ENCODE measurements at regions not wholly inside any gene's neighbourhood (a gene's known extent, or its start where the extent isn't known, plus 50 kb on each side); places are given as distances from the start of the nearest gene placed in this dataset.

- TF ChIP-seq ETS1 (IDR thresholded peaks at IDR 0.05) (no peak), EZH2 (IDR thresholded peaks at IDR 0.05; ENCODE audit: low read depth, unreplicated experiment) (no peak), JUNB (IDR thresholded peaks at IDR 0.05; ENCODE audit: unreplicated experiment) (no peak), EZH2phosphoT487 (IDR thresholded peaks at IDR 0.05; ENCODE audit: unreplicated experiment) (no peak), NANOG (IDR thresholded peaks at IDR 0.05; ENCODE audit: borderline replicate concordance) (no peak), POLR2AphosphoS5 (IDR thresholded peaks at IDR 0.05; ENCODE audit: low read depth) (no peak), CREB1 (CRISPR knock-in tag; IDR thresholded peaks at IDR 0.05; ENCODE audit: low read depth) (no peak), CTCF (conservative IDR thresholded peaks at IDR 0.05; ENCODE audit: low read depth in 2 of 2) (no peak)
Measured at GRCh38 chr16:76123966-76124365, 153.2 kb upstream of the CNTNAP4 start (continued).

- H3K36me3 ChIP-seq (ENCODE audit: insufficient read depth): no peaks in the 10 kb centered on the region
- DNase-seq (ENCODE audit: low spot score): no peak
- Mint-ChIP-seq H3K27me3 (ENCODE audit: insufficient read depth, low read depth, poor library complexity) (no peaks in the 10 kb centered on the region), H3K4me1 (no peaks in the 10 kb centered on the region), H3K27ac (no peak overlapping the region), H3K36me3 (ENCODE audit: low read depth) (no peaks in the 10 kb centered on the region; the same call in 2 of the 3 replicates), H3K9me3 (peaks cover 79% of the 10 kb centered on the region), H3K4me3 (no peak overlapping the region)
- H3K4me2 ChIP-seq: no peak overlapping the region
- no peak overlapping the region for H3K27ac ChIP-seq (ENCODE audit: low read depth)
- no peaks in the 10 kb centered on the region for H3K79me2 ChIP-seq (replicated peaks; ENCODE audit: insufficient read depth)
- H3K9me2 ChIP-seq (ENCODE audit: insufficient read depth): no peaks in the 10 kb centered on the region
- no peak overlapping the region for H3K4me3 ChIP-seq
- H3K27me3 ChIP-seq (ENCODE audit: insufficient read depth): no peaks in the 10 kb centered on the region
- H3F3A ChIP-seq (replicated peaks; ENCODE audit: low read depth): no peaks in the 10 kb centered on the region
- ATAC-seq: no peak
- no peaks in the 10 kb centered on the region for H4K20me1 ChIP-seq (replicated peaks; ENCODE audit: insufficient read depth)
- no peak overlapping the region for H2AFZ ChIP-seq
- H3K4me1 ChIP-seq (ENCODE audit: insufficient read depth): no peaks in the 10 kb centered on the region
- TF ChIP-seq ETS1 (IDR thresholded peaks at IDR 0.05) (no peak), CTCF (conservative IDR thresholded peaks at IDR 0.05; ENCODE audit: low read depth in 2 of 2) (no peak), POLR2AphosphoS5 (IDR thresholded peaks at IDR 0.05; ENCODE audit: low read depth) (no peak), ZNF114 (CRISPR knock-in tag; IDR thresholded peaks at IDR 0.05) (no peak), NANOG (IDR thresholded peaks at IDR 0.05; ENCODE audit: borderline replicate concordance) (no peak), ZNF331 (CRISPR knock-in tag; IDR thresholded peaks at IDR 0.05; ENCODE audit: low read depth) (no peak), CREB1 (CRISPR knock-in tag; IDR thresholded peaks at IDR 0.05; ENCODE audit: low read depth) (no peak), REST (IDR thresholded peaks at IDR 0.05; ENCODE audit: unreplicated experiment) (no peak), STAT1 (IDR thresholded peaks at IDR 0.05; ENCODE audit: unreplicated experiment) (no peak), EZH2 (IDR thresholded peaks at IDR 0.05; ENCODE audit: low read depth, unreplicated experiment) (no peak)
Measured at GRCh38 chr16:76125871-76126270, 151.3 kb upstream of the CNTNAP4 start.

Data from GM23338 (cell line).